Progenitor cell of endocrine pancreas (in vitro differentiated cells): ENCODE measurements at regions not wholly inside any gene's neighbourhood (a gene's known extent, or its start where the extent isn't known, plus 50 kb on each side); places are given as distances from the start of the nearest gene placed in this dataset.

Experiments used
- DNase-seq: peaks from one replicate; pipeline ENCODE4 v3.0.0; 2021; ENCODE audit warnings: low spot score; ENCODE audit not compliant: unreplicated experiment
- H3K27ac Mint-ChIP-seq: 2 replicates; pipeline ENCODE4 v1.8.0; 2021; ENCODE audit warnings: mild to moderate bottlenecking, moderate library complexity, mixed read lengths
- H3K27me3 Mint-ChIP-seq: 2 replicates; pipeline ENCODE4 v1.8.0; 2021; ENCODE audit warnings: mixed read lengths
- H3K36me3 Mint-ChIP-seq: 2 replicates; pipeline ENCODE4 v1.8.0; 2022; ENCODE audit warnings: mixed read lengths; ENCODE audit not compliant: insufficient read depth
- H3K4me1 Mint-ChIP-seq: 2 replicates; pipeline ENCODE4 v1.8.0; 2021; ENCODE audit warnings: low read depth, mixed read lengths
- H3K4me3 Mint-ChIP-seq: 2 replicates; pipeline ENCODE4 v1.8.0; 2021; ENCODE audit warnings: low read depth, mild to moderate bottlenecking, moderate library complexity, mixed read lengths
- H3K9me3 Mint-ChIP-seq: 2 replicates; pipeline ENCODE4 v1.8.0; 2021; ENCODE audit warnings: low read depth, mixed read lengths
- CTCF ChIP-seq: fragments of 200-600 bp; sonication (generic); IDR thresholded peaks from one replicate; pipeline ENCODE4 v1.5.0; 2021; ENCODE audit warnings: antibody characterized with exemption, mild to moderate bottlenecking; ENCODE audit not compliant: unreplicated experiment

- Mint-ChIP-seq H3K27ac (no peak overlapping the region), H3K9me3 (no peaks in the 10 kb centered on the region), H3K27me3 (peaks cover 15% of the 10 kb centered on the region), H3K36me3 (no peaks in the 10 kb centered on the region), H3K4me1 (peaks cover 2% of the 10 kb centered on the region), H3K4me3 (no peak overlapping the region)
- DNase-seq: no peak
- TF ChIP-seq CTCF: no peak
Measured at GRCh38 chr6:119960456-119960855, 610.9 kb upstream of the MAN1A1 start.

- peaks cover 2% of the 10 kb centered on the region for H3K4me1 Mint-ChIP-seq
- DNase-seq: no peak
- H3K27ac Mint-ChIP-seq: no peak overlapping the region
Measured at GRCh38 chr6:119960036-119960435, 610.5 kb upstream of the MAN1A1 start.

GRCh38 chr6:119957195-119957594, 607.6 kb upstream of the MAN1A1 start:
- no peaks in the 10 kb centered on the region for H3K4me1 Mint-ChIP-seq
- no peak overlapping the region for H3K4me3 Mint-ChIP-seq
- H3K36me3 Mint-ChIP-seq: no peaks in the 10 kb centered on the region
- H3K9me3 Mint-ChIP-seq: no peaks in the 10 kb centered on the region
- DNase-seq: no peak
- no peak for TF ChIP-seq CTCF
- H3K27me3 Mint-ChIP-seq: peaks cover 10% of the 10 kb centered on the region
- no peak overlapping the region for H3K27ac Mint-ChIP-seq

More at GRCh38 chr6:119960036-119960435, 610.5 kb upstream of the MAN1A1 start:
- H3K27me3 Mint-ChIP-seq: peaks cover 15% of the 10 kb centered on the region
- H3K4me3 Mint-ChIP-seq: no peak overlapping the region
- TF ChIP-seq CTCF: no peak
- no peaks in the 10 kb centered on the region for H3K36me3 Mint-ChIP-seq
- no peaks in the 10 kb centered on the region for H3K9me3 Mint-ChIP-seq

GRCh38 chr6:119952696-119953095, 603.1 kb upstream of the MAN1A1 start:
- Mint-ChIP-seq H3K27me3 (no peaks in the 10 kb centered on the region), H3K4me3 (no peak overlapping the region), H3K9me3 (peaks cover 3% of the 10 kb centered on the region), H3K27ac (no peak overlapping the region), H3K4me1 (no peaks in the 10 kb centered on the region), H3K36me3 (no peaks in the 10 kb centered on the region)
- no peak for DNase-seq
- TF ChIP-seq CTCF: no peak

- Mint-ChIP-seq H3K4me1 (no peaks in the 10 kb centered on the region), H3K36me3 (no peaks in the 10 kb centered on the region), H3K27me3 (no peaks in the 10 kb centered on the region), H3K4me3 (no peak overlapping the region), H3K27ac (no peak overlapping the region), H3K9me3 (peaks cover 3% of the 10 kb centered on the region)
- no peak for DNase-seq
- TF ChIP-seq CTCF: no peak
Measured at GRCh38 chr6:119950681-119951080, 601.1 kb upstream of the MAN1A1 start.
